Stimulated activated CD4-positive, alpha-beta T cell treated with anti-CD3 and anti-CD28 coated beads, Interleukin-15, amount 100 ng/mL, for 24 hours (primary cell): ENCODE measurements at regions not wholly inside any gene's neighbourhood (a gene's known extent, or its start where the extent isn't known, plus 50 kb on each side); places are given as distances from the start of the nearest gene placed in this dataset.
A peak's percentile ranks its signal among the peaks of the same experiment; 100 is the strongest.
"Not testable (repeated sequence)": the region's sequence is repeated elsewhere in the genome, so short reads cannot be mapped to it uniquely, and the experiment has no call there.

ENCODE experiments used
- DNase-seq: peaks from one replicate; pipeline ENCODE4 v3.0.0-alpha.2; 2020

GRCh38 chr5:62238584-62238983 is 67.4 kb upstream of the KIF2A start:
- not testable (repeated sequence) for DNase-seq

DNA sequence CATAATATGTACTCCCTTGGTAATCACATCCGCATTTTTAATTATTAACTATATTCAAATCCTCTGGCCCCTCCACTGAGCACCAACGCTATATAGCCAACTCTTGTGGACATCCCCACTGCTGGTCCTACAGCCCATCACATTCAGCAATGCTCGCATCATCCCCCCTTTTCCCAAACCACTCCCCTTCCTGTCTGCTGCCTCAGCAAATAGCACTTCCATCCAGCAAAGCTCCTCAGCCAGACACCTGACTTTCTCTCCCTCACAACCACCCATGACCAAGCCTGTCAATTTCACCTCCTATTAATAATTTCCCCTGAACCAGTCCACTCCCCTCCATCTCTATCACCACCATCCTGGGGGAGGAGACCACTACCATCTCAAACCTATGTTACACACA is 65.5 kb upstream of the KIF2A start:
- not testable (repeated sequence) for DNase-seq

GRCh38 chr5:62242000-62242399 is 64.0 kb upstream of the KIF2A start:
- DNase-seq = not testable (repeated sequence)

DNA sequence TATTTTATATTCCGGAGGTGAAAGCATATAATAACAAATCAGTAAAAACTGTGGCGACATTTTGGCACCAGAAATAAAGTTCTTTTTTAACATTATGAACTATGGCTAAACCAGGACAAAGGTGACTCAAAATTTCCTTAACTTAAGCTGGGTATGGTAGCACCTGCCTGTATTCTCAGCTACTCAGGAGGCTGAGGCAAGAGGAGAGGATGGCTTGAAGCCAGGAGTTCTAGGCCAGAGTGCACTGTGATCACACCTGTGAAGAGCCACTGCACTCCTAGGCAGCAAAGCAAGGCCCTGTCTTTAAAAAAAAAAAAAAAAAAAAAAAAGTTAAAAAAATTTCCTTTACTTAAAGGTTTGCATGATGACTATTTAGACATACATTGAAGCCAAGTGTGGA is 63.0 kb upstream of the KIF2A start:
- DNase-seq = not testable (repeated sequence)

- peak; percentile 29 for DNase-seq
These were observed 57.8 kb upstream of the KIF2A start for GRCh38 chr5:62248192-62248591.

- not testable (repeated sequence) for DNase-seq
These were observed 55.9 kb upstream of the KIF2A start for GRCh38 chr5:62250085-62250484.

- DNase-seq = not testable (repeated sequence)
These were observed 55.1 kb upstream of the KIF2A start for GRCh38 chr5:62250919-62251318.

DNA sequence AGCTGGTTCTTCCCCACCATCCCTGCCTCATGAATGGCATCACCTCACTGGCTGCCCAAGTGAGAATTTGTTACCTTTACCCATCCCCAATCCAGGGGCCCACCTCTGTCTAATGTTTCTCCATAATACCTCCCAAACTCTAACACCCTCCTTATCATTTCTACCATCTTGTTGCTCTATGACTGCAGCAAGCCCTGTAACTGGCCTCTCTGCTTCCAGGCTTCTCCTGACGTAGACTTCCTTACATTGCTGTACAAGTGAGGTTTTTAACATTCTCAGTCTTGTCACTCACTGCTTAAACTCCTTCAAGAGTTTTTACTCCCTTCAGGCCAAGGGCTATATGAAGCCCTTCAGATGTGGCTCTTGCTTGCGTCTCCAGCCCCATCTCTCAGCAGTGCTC is 53.5 kb upstream of the KIF2A start:
- DNase-seq = not testable (repeated sequence)

GRCh38 chr5:62255551-62255950 is 50.5 kb upstream of the KIF2A start:
- DNase-seq = not testable (repeated sequence)

DNA sequence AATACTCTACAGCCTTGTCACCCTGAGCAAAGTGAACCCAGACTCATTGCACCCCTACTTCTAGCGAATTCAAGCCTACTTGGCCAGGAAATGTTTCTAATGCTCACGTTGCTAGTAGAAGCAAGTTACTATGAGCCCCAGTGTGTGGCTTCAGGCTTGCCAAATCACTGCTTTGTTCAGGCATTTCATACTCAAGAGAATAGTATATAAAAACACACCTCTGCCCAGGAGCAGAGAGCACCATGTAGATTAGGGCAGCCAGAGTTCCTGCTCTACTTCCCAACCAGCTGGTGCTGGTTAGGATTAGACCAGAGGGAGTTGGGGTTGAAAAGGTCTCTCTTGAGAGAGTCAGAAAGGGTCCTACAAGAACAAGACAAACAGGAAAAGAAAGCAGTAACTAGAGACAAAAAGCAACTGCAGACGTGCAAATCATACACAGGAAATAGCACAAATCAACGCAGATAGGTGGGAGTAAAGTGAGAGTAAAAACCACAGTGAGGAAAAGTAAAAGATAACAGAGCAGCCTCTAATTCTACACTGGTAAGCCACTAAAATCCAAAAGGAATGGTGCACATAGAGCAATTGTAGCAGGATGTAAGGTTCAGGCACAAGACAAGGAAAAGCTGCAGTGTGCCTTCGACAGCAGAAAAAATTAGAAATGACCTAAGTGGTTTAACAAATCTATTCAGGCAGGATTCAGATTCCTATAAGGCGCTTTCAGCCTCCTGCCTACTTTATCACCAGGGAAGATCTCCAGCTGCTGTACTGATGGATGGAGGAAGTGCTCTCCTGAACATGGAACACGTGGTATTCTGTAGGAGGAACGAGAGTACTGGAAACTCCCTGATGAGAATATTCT is 49.6 kb upstream of the KIF2A start:
- no peak for DNase-seq
